G401 (cell line): ENCODE measurements at regions not wholly inside any gene's neighbourhood (a gene's known extent, or its start where the extent isn't known, plus 50 kb on each side); places are given as distances from the start of the nearest gene placed in this dataset.

Experiments used
- DNase-seq: peaks from one replicate; pipeline ENCODE4 v3.0.0-alpha.2; 2015; ENCODE audit warnings: low spot score
- in situ Hi-C: cut with HindIII; loops from 2 replicates; pipeline ENCODE4 v1.10.0; 2016; ENCODE audit warnings: low sequenced_read_pairs, mixed read lengths

GRCh38 chr10:131636841-131637724 lies 263.7 kb upstream of the PPP2R2D start:
- in situ Hi-C loops = no loop called here
- DNase-seq = no peak

DNA sequence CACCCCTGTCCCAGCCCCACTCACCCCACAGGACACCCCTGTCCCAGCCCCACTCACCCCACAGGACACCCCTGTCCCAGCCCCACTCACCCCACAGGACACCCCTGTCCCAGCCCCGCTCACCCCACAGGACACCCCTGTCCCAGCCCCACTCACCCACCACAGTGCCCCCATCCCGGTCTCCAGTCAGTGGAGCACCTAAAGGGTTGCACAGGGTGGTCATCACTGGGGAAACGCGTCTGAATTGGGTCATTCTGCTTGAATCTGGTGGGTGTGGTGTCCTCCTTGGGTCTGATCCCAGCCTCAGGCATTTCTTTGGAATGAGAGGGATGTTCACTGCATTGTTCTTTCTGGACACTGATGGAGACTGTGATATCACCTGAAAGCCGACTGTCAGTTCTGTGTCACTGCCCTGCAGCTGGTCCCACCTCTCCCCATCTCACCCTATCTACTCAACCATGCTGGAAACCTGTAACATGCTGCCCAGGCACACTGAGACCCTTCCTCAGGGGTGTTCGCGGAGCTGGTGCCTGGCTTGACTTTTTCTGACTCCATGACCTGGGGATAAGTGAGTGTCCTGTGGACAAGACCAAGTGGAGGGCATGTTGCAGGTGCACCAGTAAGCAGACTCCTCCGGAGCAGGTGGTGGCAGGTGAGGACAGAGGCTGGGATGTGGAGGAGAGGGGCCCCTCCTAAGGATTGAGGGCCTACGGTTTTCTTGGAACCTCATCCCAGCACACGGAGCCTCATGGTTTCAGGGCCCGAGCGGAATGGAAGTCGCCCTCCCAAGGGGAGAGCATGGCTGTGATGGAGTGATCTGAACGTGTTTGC lies 262.5 kb upstream of the PPP2R2D start:
- no peak for DNase-seq
- in situ Hi-C loops = no loop called here

DNA sequence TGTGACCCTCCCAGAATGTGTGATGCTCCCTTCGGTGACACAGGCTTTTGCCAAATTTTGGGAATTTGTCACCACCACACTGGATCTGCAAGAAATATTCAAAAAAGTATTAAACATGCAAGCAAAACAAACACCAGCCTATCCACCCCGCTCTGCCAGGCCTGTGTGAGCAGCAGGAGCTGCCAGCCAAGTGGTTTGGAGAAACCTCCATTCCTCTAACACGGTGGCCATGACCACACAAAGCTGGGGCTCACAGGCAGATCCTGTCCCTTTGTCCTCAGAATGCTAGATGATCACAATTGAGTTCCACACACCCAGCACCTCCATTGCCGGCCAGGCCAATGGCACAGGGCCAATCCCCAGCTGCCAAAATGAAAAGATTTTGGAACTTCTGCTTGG lies 261.9 kb upstream of the PPP2R2D start:
- no peak for DNase-seq
- in situ Hi-C loops = no loop called here

GRCh38 chr10:131640045-131640644 lies 260.7 kb upstream of the PPP2R2D start:
- DNase-seq = no peak
- in situ Hi-C loops = no loop called here

DNA sequence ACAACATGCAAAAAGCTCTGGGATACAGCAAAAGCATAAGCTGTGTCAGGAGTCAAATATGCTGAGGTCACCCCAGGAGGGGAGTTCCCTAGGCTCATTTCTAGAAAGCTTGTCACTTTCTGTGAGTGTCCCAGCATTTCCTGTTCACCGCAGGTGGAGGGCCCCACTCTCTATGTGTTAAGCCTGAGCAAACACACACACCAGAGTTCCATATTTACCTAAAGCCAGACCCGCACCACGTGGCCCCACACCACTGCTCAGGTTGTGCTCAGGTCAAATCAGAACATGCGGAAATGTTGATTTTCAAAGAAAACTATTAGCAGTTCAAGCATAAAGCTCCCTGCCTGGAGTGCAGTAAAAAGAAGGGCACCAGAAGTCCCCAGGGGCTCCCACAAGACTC lies 259.6 kb upstream of the PPP2R2D start:
- DNase-seq = no peak
- in situ Hi-C loops = no loop called here

GRCh38 chr10:131641898-131642297 lies 258.9 kb upstream of the PPP2R2D start:
- no peak for DNase-seq
- in situ Hi-C loops = no loop called here

- DNase-seq = no peak
- in situ Hi-C loops = no loop called here
Observed at GRCh38 chr10:131642966-131643365, 257.8 kb upstream of the PPP2R2D start.

DNA sequence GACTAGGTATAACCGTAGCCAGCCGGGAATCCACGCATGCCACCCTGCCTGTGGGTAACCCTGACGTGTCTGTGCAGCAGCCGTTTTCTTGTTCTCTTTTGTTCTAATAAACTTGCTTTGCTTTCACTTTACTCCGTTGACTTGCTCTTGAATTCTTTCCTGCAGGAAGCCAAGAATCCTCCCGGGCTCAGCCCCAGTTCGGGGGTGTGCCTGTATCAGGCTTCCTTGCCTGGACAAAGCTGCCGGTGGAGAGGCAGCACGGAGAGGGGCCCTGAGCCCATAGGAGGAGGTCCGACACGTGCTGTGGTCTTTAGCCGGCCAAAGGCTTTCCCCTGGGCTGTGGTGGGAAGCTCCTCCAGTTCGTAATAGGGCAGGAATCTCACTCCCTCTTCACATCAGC lies 256.5 kb upstream of the PPP2R2D start:
- in situ Hi-C loops = no loop called here
- no peak for DNase-seq

- in situ Hi-C loops = no loop called here
- no peak for DNase-seq
Observed at GRCh38 chr10:131644864-131645658, 255.7 kb upstream of the PPP2R2D start.

GRCh38 chr10:131645756-131646155 lies 255.1 kb upstream of the PPP2R2D start:
- no peak for DNase-seq
- in situ Hi-C loops = no loop called here

DNA sequence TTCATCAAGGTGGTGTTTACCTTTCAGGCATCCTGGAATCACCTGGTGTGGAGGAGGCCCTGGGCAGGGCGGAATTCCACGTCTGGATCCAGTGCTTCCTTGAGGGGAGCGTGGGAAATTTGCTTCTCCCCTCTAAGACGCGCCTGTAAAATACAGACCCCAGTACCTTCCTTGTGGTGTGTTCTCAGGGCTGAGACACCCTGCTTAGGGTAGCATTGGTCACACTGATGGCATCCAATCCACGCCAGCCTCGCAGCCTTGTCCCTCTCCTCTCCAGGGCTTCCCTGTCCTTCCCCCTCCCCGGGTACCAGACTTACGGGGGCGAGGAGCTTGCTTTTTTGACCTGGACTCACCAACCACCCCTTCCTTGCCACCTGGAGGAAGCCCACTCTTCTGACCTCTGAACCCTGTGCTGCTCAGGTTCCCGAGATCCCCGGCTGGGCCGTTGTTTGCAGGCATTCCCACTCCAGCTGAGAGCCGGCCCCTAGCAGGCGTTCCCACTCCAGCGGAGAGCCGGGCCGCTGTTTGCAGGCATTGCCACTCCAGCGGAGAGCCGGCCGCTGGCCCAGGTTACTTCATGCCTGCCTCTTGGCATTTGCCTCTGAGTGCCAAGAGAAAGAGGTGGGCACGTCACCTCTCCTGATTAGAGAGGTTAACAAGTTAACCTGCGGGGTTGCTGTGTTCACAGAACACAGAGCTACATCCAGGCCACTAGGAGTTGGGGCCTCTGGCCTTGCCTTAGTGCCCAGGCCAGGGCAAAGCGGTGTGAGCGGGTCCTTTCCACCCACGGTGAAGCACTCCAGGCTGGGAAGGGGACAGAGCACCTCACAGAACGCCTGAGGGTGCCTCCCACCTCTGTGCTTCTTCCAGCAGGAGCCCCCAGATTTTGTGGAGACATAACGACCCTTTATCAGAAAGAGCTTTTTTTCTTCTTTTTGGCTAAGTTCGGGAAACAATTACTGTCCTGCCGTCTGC lies 254.0 kb upstream of the PPP2R2D start:
- in situ Hi-C loops = no loop called here
- no peak for DNase-seq

DNA sequence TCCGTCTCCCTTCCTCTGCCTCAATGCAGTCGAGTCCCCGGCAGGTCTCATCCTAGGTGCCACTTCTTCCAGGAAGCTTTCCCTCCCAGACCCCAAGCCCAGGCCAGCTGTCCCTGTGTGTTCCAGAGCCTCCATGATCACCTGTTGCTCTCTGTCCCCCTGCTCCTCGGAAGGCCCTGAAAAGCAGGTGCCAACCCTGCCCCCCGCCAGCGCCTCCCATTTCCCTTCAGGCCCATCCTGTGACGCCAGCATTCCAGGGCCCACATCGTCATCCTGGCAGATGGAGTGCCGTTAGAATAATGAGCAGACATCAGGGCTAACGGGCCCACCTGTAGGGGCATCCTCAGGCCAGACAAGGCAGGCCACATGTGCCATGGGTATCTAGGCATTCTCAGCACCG lies 253.0 kb upstream of the PPP2R2D start:
- DNase-seq = no peak
- in situ Hi-C loops = no loop called here

- in situ Hi-C loops = no loop called here
- DNase-seq = no peak
Observed at GRCh38 chr10:131648386-131649020, 252.3 kb upstream of the PPP2R2D start.

DNA sequence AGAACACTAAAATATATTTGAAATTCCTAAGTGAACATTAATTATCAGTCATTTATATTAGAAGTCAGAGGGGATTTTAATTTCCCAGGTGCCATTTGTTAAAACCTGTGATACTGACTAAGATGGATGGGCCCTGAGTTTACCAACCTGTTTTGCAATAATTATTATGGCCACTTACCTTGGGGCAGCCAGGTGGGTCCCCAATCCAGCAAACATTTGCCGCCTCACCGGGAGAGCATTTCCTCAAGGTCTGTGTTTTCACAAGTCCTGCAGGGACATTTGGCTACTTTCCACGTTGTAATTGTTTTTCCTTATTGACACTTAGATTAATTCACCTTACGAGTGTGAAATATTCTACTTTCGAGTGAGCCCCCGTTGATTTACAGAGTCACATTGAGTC lies 251.2 kb upstream of the PPP2R2D start:
- no peak for DNase-seq
- in situ Hi-C loops = no loop called here

DNA sequence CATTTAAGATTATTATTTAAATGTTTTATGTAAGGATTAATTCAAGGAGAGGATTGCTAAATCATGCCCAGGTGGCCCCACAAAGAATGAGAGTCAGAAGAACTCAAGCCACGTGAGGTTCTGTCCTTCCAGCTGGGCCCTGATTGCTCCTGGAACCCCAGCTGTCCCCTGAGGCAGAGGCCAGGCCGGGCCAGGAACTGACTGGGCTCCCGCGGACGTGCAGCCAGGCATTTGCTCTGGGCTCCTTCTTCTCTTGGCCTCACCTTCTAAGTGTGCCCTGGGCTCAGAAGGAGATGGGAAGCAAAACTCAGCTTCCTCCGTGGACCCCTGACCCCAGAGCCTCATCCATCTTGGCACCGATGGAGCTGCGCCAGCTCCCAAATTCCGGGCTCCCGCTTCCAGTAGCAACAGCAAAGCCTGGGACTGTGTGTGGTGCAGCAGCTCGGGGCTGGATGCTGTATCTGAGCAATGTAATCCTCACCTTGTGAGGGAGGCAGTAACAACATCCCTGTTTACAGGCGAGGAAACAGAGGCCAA lies 250.6 kb upstream of the PPP2R2D start:
- in situ Hi-C loops = no loop called here
- no peak for DNase-seq

DNA sequence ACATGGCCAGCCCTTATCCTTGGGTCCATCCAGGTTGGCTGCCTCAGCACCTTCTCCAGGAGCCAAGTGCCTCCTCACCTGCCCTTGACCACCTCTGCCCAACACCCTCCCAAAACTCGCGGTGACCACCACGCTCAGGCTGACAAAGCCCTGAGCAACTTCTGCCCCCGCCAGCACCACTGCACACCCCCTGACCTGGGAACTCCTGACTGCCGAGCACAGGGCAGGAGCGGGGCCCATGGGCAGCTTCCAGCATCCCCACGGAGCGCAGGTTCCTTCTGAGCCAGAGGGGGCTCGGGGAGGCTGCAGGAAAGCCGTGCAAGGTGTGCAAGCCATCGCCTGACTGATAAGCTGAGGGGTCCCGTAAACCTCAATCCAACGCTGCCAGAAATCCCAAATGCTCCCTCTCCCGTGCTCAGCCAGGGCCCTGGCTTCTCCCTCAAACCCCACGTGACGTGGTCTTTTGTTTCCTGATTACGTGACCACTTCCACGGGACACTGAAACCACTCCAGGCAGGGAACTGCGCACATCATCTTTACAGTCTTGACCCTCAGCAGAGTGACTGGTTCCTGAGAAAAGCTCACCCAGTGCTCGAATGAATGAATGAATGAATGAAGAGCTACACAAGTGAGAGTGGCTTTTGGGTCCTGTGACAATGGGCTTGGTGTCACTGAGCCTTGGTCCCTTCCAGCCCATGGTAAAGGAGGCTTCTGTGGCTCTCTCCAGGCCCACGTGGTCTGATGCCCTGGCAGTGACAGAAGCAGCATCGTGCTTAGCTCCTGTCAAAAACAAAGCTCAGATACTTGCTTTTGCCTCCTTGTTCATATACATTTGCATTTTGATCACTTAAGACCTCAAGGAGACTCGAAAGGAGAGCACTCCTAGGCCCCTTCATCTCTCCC lies 249.8 kb upstream of the PPP2R2D start:
- in situ Hi-C loops = no loop called here
- DNase-seq = no peak
